ENCODE measurements at regions not wholly inside any gene's neighbourhood (a gene's known extent, or its start where the extent isn't known, plus 50 kb on each side); places are given as distances from the start of the nearest gene placed in this dataset.

GRCh38 chr16:17692484-17692883 is 221.7 kb upstream of the XYLT1 start:
- DNase-seq = no peak
- H2AFZ ChIP-seq (ENCODE audit: low read length) = no peak overlapping the region
- H3K4me3 ChIP-seq (ENCODE audit: low read length) = no peak overlapping the region
- H3F3A ChIP-seq (ENCODE audit: insufficient read depth, low read length) = no peaks in the 10 kb centered on the region
- H3K27ac ChIP-seq (ENCODE audit: low read length) = no peak overlapping the region
- H3K9me3 ChIP-seq (replicated peaks; ENCODE audit: insufficient read depth, low read length) = no peaks in the 10 kb centered on the region
- no peak overlapping the region for H3K4me2 ChIP-seq (ENCODE audit: low read depth, low read length)
- H3K36me3 ChIP-seq (replicated peaks; ENCODE audit: insufficient read depth, low read length) = no peaks in the 10 kb centered on the region
- no peaks in the 10 kb centered on the region for H3K27me3 ChIP-seq (replicated peaks; ENCODE audit: insufficient read depth, low read length)
- TF ChIP-seq EZH2 (optimal IDR thresholded peaks at IDR 0.05; ENCODE audit: low read depth, low read length) = no peak
- TF ChIP-seq CTCF (IDR thresholded peaks at IDR 0.05; ENCODE audit: low read length) = no peak
- TF ChIP-seq EZH2phosphoT487 (IDR thresholded peaks at IDR 0.05; ENCODE audit: low read length) = no peak
- no peaks in the 10 kb centered on the region for H3K79me2 ChIP-seq (ENCODE audit: low read length)
- H3K9me2 ChIP-seq (replicated peaks; ENCODE audit: insufficient read depth, low read length) = no peaks in the 10 kb centered on the region
- H3K4me1 ChIP-seq (ENCODE audit: low read length) = no peaks in the 10 kb centered on the region
- H3K9ac ChIP-seq (ENCODE audit: low read length) = no peak overlapping the region
- H4K20me1 ChIP-seq (ENCODE audit: insufficient read depth, low read length) = no peaks in the 10 kb centered on the region

GRCh38 chr16:17691899-17692176 is 221.1 kb upstream of the XYLT1 start:
- H3K4me2 ChIP-seq (ENCODE audit: low read depth, low read length) = no peak overlapping the region
- H3K4me1 ChIP-seq (ENCODE audit: low read length) = no peaks in the 10 kb centered on the region
- H3K4me3 ChIP-seq (ENCODE audit: low read length) = no peak overlapping the region
- H2AFZ ChIP-seq (ENCODE audit: low read length) = no peak overlapping the region
- H3K9ac ChIP-seq (ENCODE audit: low read length) = no peak overlapping the region
- no peak for TF ChIP-seq CTCF (IDR thresholded peaks at IDR 0.05; ENCODE audit: low read length)
- no peak for TF ChIP-seq EZH2phosphoT487 (IDR thresholded peaks at IDR 0.05; ENCODE audit: low read length)
- no peak for TF ChIP-seq EZH2 (optimal IDR thresholded peaks at IDR 0.05; ENCODE audit: low read depth, low read length)
- no peaks in the 10 kb centered on the region for H3K9me2 ChIP-seq (replicated peaks; ENCODE audit: insufficient read depth, low read length)
- no peaks in the 10 kb centered on the region for H3K36me3 ChIP-seq (replicated peaks; ENCODE audit: insufficient read depth, low read length)
- H3K79me2 ChIP-seq (ENCODE audit: low read length) = no peaks in the 10 kb centered on the region
- no peaks in the 10 kb centered on the region for H3F3A ChIP-seq (ENCODE audit: insufficient read depth, low read length)
- H3K27ac ChIP-seq (ENCODE audit: low read length) = no peak overlapping the region
- no peaks in the 10 kb centered on the region for H3K27me3 ChIP-seq (replicated peaks; ENCODE audit: insufficient read depth, low read length)
- no peaks in the 10 kb centered on the region for H3K9me3 ChIP-seq (replicated peaks; ENCODE audit: insufficient read depth, low read length)
- no peaks in the 10 kb centered on the region for H4K20me1 ChIP-seq (ENCODE audit: insufficient read depth, low read length)
- no peak for DNase-seq

- H3F3A ChIP-seq (ENCODE audit: insufficient read depth, low read length) = no peaks in the 10 kb centered on the region
These were observed 220.5 kb upstream of the XYLT1 start for GRCh38 chr16:17691106-17691898.

More at GRCh38 chr16:17691106-17691898, 220.5 kb upstream of the XYLT1 start:
- Histone ChIP-seq H3K9me3 (replicated peaks; ENCODE audit: insufficient read depth, low read length) (no peaks in the 10 kb centered on the region), H4K20me1 (ENCODE audit: insufficient read depth, low read length) (no peaks in the 10 kb centered on the region), H3K9ac (ENCODE audit: low read length) (no peak overlapping the region), H3K4me3 (ENCODE audit: low read length) (no peak overlapping the region), H3K27ac (ENCODE audit: low read length) (no peak overlapping the region), H3K36me3 (replicated peaks; ENCODE audit: insufficient read depth, low read length) (no peaks in the 10 kb centered on the region), H3K27me3 (replicated peaks; ENCODE audit: insufficient read depth, low read length) (no peaks in the 10 kb centered on the region), H3K9me2 (replicated peaks; ENCODE audit: insufficient read depth, low read length) (no peaks in the 10 kb centered on the region), H3K79me2 (ENCODE audit: low read length) (no peaks in the 10 kb centered on the region), H2AFZ (ENCODE audit: low read length) (no peak overlapping the region), H3K4me2 (ENCODE audit: low read depth, low read length) (no peak overlapping the region), H3K4me1 (ENCODE audit: low read length) (no peaks in the 10 kb centered on the region)
- TF ChIP-seq EZH2phosphoT487 (IDR thresholded peaks at IDR 0.05; ENCODE audit: low read length) (no peak), EZH2 (optimal IDR thresholded peaks at IDR 0.05; ENCODE audit: low read depth, low read length) (no peak), CTCF (IDR thresholded peaks at IDR 0.05; ENCODE audit: low read length) (no peak)
- no peak for DNase-seq

All from MM.1S (cell line).